HG02763 (cell line): ENCODE measurements at regions not wholly inside any gene's neighbourhood (a gene's known extent, or its start where the extent isn't known, plus 50 kb on each side); places are given as distances from the start of the nearest gene placed in this dataset.
"Not testable (repeated sequence)": the region's sequence is repeated elsewhere in the genome, so short reads cannot be mapped to it uniquely, and the experiment has no call there.

Source experiments
- ATAC-seq: cut with Tn5 transposase; IDR thresholded peaks from one replicate; pipeline ENCODE4 v1.9.1; 2021; ENCODE audit warnings: mild to moderate bottlenecking, moderate library complexity; ENCODE audit not compliant: unreplicated experiment

GRCh38 chr5:56665117-56665516 is 150.2 kb upstream of the MAP3K1 start:
- ATAC-seq = not testable (repeated sequence)

- ATAC-seq = no peak
These were observed 151.3 kb upstream of the MAP3K1 start for GRCh38 chr5:56664025-56664424.

DNA sequence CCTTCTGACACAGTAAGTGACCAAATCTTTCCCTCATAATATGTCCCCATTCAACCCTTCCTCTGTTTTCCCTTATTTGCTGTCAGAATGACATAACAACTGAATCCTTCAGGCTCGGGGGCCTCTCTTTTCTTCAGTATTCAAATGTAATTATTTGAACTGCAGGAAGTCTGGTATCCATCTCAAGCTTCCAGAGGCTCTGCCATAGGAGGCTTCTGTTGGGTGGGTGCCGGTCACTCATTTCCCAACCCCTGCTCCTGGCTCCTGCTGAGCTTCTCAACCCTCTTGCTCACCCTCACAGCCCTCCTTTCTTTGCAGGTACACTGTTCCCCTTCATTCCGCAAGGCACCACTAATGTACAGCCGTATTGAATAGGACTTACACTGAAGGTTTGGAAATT is 151.8 kb upstream of the MAP3K1 start:
- ATAC-seq = no peak

DNA sequence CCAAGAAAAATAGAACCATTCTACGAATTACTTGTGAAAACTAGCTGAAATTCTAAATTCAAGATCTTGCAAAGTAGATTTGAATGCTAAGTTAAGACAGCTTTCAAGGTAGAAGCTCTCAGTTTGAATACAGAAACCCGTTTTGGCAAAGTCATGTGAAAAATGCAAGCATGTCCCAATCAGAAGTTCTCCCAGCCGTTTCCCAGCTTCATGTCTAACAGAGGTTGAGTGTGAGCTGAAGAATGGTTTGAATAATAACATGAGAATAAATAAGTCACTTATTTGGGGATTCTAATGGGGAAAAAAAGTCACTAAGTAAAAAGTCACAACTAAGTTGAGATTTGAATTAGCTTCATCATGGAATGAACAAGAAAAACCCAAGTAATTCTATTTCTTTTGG is 152.5 kb upstream of the MAP3K1 start:
- ATAC-seq = no peak

DNA sequence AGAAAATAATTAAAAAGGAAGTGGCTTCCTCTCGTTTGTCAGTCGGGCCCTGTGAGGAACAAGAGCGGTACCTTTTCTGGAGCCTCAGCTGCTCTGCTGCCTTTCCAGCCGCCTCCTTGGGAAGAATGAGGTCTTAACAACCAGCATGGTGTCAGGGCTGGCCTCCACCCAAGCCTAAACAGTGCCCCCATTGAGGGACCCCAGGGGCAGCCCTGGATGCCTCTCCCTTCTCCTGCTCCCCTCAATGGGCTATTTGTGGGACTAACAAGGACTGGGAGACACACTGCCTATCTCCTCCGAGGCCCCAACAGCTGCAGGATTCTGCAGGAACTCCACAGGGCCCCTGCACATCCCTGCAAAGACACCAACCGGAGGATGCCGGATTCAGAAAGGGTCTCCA is 155.4 kb upstream of the MAP3K1 start:
- no peak for ATAC-seq

- no peak for ATAC-seq
These were observed 156.4 kb upstream of the MAP3K1 start for GRCh38 chr5:56658972-56659371.

DNA sequence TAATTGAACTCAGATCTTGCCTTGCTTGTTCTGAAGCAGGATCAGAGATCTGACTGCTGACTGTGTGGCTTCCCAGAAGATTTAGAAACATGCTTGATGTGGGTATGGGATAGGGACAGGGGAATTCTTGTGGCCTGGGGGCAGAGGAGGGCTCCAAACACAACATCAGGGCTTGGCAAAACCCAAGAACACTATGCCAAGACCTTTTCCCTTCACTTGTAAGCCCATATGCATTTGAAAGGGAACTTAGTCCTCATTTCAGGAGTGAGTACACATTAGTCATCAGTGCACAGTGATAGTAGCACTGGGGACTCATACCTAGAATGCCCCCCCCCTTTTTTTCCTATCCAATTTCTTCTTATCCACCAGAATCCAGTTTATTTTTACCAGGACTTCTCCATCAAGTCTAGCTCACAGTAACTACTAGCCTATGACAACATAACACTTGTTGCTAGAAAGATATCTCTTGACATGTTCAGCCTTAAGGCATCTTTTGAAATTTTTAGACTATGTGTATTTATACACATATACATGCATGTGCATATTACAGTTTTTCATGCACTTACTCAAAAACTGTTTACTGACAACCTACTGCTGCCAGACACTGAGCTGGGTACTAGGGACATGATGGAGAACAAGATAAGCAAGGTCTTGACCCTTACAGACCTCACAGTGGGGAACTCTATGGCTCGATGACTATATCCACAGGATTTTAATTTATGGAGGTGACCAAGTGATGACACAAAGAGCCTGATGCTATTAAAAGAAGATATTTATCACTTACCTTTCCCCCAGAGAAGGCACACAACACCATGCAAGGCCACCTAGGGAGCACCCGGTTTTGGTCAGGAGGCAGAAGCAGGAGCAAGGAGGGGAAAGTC is 158.3 kb upstream of the MAP3K1 start:
- ATAC-seq = no peak

- no peak for ATAC-seq
These were observed 163.5 kb upstream of the MAP3K1 start for GRCh38 chr5:56651893-56652292.

DNA sequence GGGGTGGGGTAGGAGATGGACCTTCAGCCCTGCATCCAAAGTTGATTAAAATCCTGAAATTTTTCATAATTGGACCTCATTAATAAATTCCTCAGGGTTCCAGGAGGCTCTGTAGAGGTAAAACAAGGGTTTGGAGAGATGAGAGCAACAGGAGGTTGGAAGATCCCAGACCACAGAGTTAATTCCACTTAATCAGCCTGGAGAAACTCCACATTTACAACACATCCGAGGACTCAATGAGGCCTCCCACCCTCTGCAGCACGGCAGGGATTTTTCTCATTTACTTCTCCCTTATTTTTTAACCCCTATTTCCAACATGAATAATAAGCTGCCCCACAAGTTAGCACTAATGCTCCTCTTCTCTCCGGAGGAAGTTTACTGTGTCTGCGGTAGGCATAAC is 165.0 kb upstream of the MAP3K1 start:
- no peak for ATAC-seq

- ATAC-seq = no peak
These were observed 165.8 kb upstream of the MAP3K1 start for GRCh38 chr5:56649569-56649968.

GRCh38 chr5:56648460-56649034 is 166.8 kb upstream of the MAP3K1 start:
- no peak for ATAC-seq

DNA sequence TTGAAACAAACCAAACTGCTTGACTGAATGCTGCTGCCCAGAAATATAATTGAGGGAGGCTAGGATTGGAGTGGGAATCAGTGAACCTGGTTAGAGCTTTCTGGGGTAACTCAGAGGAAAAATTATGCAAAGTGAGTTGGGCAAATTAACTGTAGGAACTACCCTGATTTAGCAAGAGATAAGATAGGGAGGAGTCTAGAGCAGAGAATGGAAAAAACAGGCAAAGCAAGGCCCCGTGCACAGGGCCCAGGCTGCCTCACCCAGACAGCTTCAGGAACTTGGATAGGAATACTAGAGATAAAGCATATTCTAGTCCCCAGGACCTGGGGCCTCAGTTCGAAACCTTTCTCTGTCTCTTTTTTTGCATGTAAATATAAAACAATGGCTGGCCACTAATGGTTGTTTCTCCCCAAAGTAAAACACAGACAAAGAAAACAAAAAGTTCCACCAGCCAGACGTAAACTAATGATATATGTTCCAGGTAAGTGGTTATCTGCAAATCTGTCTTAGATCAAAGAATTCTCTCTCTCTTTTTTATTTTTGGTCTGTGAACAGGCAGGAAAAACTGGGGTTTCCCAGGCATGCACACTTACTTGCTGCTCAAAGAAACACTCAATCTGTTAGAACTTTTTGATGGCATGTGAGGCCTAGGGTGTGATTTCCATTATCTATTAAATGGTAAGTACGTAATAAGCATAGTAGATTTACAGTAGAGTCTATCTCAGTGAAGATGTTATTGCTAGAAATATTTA is 168.1 kb upstream of the MAP3K1 start:
- ATAC-seq = no peak

GRCh38 chr5:56641635-56642260 is 173.6 kb upstream of the MAP3K1 start:
- ATAC-seq = no peak

GRCh38 chr5:56640763-56641406 is 174.5 kb upstream of the MAP3K1 start:
- ATAC-seq = no peak

DNA sequence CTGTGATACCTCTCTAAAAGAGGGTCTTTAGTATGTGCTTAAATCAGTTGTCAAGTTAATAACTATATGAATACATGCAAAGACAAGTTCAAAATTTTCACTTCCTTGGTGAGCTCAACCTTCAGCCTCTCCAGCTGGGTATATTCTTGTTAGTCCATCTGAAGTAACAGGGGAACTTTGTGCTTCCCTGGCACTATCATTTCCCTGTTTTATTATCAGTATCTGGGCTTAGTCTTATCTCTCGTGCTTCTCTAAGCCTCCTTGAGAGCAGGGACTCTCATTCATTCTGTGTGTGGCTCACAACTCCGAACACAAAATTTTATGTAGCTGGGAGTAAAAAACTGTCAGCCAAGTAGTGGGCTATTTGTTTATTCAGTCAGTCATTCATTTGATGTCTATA is 175.9 kb upstream of the MAP3K1 start:
- ATAC-seq = no peak

GRCh38 chr5:56638768-56639238 is 176.5 kb upstream of the MAP3K1 start:
- no peak for ATAC-seq

DNA sequence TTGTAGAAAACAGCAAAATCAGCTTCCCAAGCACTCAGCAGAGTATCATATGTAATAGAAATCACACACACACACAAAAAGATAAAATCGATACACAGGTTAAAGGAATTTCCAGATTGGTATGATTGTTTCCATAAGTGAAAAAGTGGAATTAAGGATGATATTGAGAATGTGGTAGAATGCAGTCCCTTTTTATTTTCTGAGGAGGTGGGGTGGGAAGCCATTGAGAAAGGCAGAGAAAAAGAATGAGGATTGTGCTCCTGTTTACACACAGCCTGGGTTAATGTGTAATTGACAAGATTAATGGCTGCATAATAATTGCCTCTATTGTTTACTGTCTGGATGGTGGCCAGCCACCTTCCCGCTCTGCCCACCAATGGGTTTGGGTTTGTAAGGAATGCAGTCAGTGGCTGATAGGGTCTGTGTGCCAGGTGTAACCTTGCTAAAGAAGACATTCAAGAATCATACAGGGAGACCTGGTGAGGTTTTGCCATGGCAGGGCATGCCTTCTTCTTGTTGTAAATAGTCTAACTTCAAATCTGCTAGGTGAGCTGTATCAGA is 177.2 kb upstream of the MAP3K1 start:
- no peak for ATAC-seq

- ATAC-seq = no peak
These were observed 177.9 kb upstream of the MAP3K1 start for GRCh38 chr5:56637321-56637920.

DNA sequence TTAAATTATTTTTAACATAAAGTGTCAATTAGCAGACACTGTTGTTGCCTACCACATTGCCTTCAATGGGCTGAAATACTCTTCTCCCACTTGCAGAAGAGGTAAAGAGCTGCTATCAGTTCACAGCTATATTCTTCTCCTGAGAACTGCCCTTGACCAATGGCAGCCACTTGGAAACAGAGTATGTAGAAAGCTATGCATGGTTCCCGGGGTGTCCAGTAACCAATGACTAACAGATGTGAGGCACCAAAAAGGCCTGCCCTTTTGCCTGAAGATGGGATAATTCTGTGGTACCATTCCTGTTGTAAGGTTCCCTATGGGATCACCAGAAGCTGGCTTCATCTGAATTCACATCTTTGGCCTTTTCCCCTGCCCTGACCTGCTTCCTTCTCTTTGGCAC is 181.4 kb upstream of the MAP3K1 start:
- ATAC-seq = no peak

GRCh38 chr5:56632939-56633338 is 182.4 kb upstream of the MAP3K1 start:
- ATAC-seq = no peak
